Transverse colon (tissue), 4 donors: ENCODE measurements at regions not wholly inside any gene's neighbourhood (a gene's known extent, or its start where the extent isn't known, plus 50 kb on each side); places are given as distances from the start of the nearest gene placed in this dataset.

Source experiments
- DNase-seq: peaks from one replicate; pipeline ENCODE4 v3.0.0-alpha.2; 2019
- H3K27ac ChIP-seq, 4 donors: fragments of 200-600 bp; sonication (generic); 2 replicates each; pipeline ENCODE4 v1.5.1; 2016 to 2018; ENCODE audit warnings: inconsistent platforms in 4 of 4
- H3K27me3 ChIP-seq: fragments of 200-600 bp; sonication (generic); 2 replicates; pipeline ENCODE4 v1.5.1; 2017; ENCODE audit warnings: inconsistent platforms
- H3K36me3 ChIP-seq, 4 donors: fragments of 200-600 bp; sonication (generic); 2 replicates each; pipeline ENCODE4 v1.5.1; 2017 to 2019; ENCODE audit warnings: inconsistent platforms in 4 of 4
- H3K4me1 ChIP-seq, 4 donors: fragments of 200-600 bp; sonication (generic); 2 replicates each; pipeline ENCODE4 v1.5.1; 2017 to 2020; ENCODE audit warnings: inconsistent platforms in 4 of 4
- H3K4me3 ChIP-seq, 4 donors: fragments of 200-600 bp; sonication (generic); 1 replicate in 1 of 4; 2 replicates in 3 of 4; pipeline versions ENCODE4 v1.5.1 to v1.6.1; 2017 to 2019; ENCODE audit warnings: inconsistent platforms in 4 of 4
- H3K9me3 ChIP-seq, 2 donors: fragments of 200-600 bp; sonication (generic); 2 replicates each; pipeline ENCODE4 v1.5.1; 2017 to 2019; ENCODE audit warnings: inconsistent platforms in 2 of 2
- CTCF ChIP-seq, 5 experiments: fragments of 200-600 bp in 3 of 5; fragments of 450-650 bp in 2 of 5; sonication (generic) in 3 of 5; IDR thresholded peaks; 1 replicate in 2 of 5; 2 replicates in 3 of 5; pipeline ENCODE4 v1.5.1; 2016 to 2017; ENCODE audit warnings: antibody characterized with exemption in 5 of 5, inconsistent platforms in 3 of 5, mild to moderate bottlenecking in 2 of 5, moderate library complexity in 1 of 5
- EP300 ChIP-seq: sonication (generic); formaldehyde crosslinking; IDR thresholded peaks from one replicate; pipeline ENCODE4 v1.6.1; 2017; ENCODE audit warnings: antibody characterized with exemption, low read depth
- POLR2A ChIP-seq: fragments of 450-650 bp; IDR thresholded peaks from one replicate; pipeline ENCODE4 v1.6.1; 2016; ENCODE audit warnings: antibody characterized with exemption, mild to moderate bottlenecking, moderate library complexity
- POLR2AphosphoS5 ChIP-seq, 3 donors: sonication (generic); formaldehyde crosslinking; IDR thresholded peaks; one replicate each; pipeline ENCODE4 v1.6.1; 2016; ENCODE audit warnings: antibody characterized with exemption in 3 of 3
- WGBS, 2 donors: methylation state at CpG; one replicate each; pipeline ENCODE4 v1.1.5; 2018; ENCODE audit warnings: low coverage in 1 of 2; 5-methylcytosine and 5-hydroxymethylcytosine counted together
- in situ Hi-C, 4 donors: fragments of 200-750 bp; cut with MboI; loops; one replicate each; pipeline versions ENCODE4 v1.15.0 to v1.15.1; 2017; ENCODE audit warnings: low sequenced_read_pairs in 3 of 4, low pct_ligation_motif_present in 1 of 4, low pct_unique_long_range_greater_than_20kb in 1 of 4
- intact Hi-C: fragments of 100-400 bp; cut with DNase I; formaldehyde crosslinking; loops from one replicate; pipeline ENCODE4 v1.15.1; 2023; ENCODE audit warnings: low total_unique reads

GRCh38 chr17:55911186-55911585, 160.3 kb downstream of the PCTP start:
- 80% methylated on average over 3 of the region's 4 CpGs; no CpG with 5 or more reads in 1 of the 2 donors for WGBS, 2 donors
- no peak overlapping the region for H3K27ac ChIP-seq

GRCh38 chr17:55925440-55925839, 174.6 kb downstream of the PCTP start:
- Histone ChIP-seq H3K36me3 (no peaks in the 10 kb centered on the region), H3K27ac (no peak overlapping the region), H3K4me3 (no peak overlapping the region), H3K27me3 (no peaks in the 10 kb centered on the region), H3K4me1 (no peaks in the 10 kb centered on the region), H3K9me3 (no peaks in the 10 kb centered on the region)
- intact Hi-C loops (no loop called here), in situ Hi-C loops (no loop called here)
- no peak for TF ChIP-seq POLR2A
- TF ChIP-seq POLR2AphosphoS5 (IDR thresholded peaks at IDR 0.05), result no peak
- TF ChIP-seq CTCF (IDR thresholded peaks at IDR 0.05), result no peak
- no peak for TF ChIP-seq EP300
- no peak for DNase-seq
- WGBS, 2 donors, result 89 to 92% methylated on average over 1 of the region's 1 CpG

More at GRCh38 chr17:55911186-55911585, 160.3 kb downstream of the PCTP start:
- in situ Hi-C loops, result no loop called here
- DNase-seq, result no peak
- H3K27me3 ChIP-seq, result no peaks in the 10 kb centered on the region
- H3K4me1 ChIP-seq, result no peaks in the 10 kb centered on the region
- no peak for TF ChIP-seq EP300
- TF ChIP-seq POLR2A, result no peak
- no peak for TF ChIP-seq POLR2AphosphoS5 (IDR thresholded peaks at IDR 0.05)
- TF ChIP-seq CTCF (IDR thresholded peaks at IDR 0.05), result no peak
- no peaks in the 10 kb centered on the region for H3K9me3 ChIP-seq
- intact Hi-C loops, result no loop called here
- H3K4me3 ChIP-seq, result no peak overlapping the region
- H3K36me3 ChIP-seq, result no peaks in the 10 kb centered on the region

- no peak overlapping the region for H3K4me3 ChIP-seq
- intact Hi-C loops (no loop called here), in situ Hi-C loops (no loop called here)
- TF ChIP-seq POLR2A, result no peak
- no peak for TF ChIP-seq POLR2AphosphoS5 (IDR thresholded peaks at IDR 0.05)
- no peak for TF ChIP-seq EP300
- TF ChIP-seq CTCF (IDR thresholded peaks at IDR 0.05), result no peak
- DNase-seq, result no peak
- H3K36me3 ChIP-seq, result no peaks in the 10 kb centered on the region
- H3K27ac ChIP-seq, result no peak overlapping the region
- H3K9me3 ChIP-seq, result no peaks in the 10 kb centered on the region
- H3K27me3 ChIP-seq, result no peaks in the 10 kb centered on the region
- 44 to 45% methylated on average over 4 of the region's 4 CpGs for WGBS, 2 donors
- no peaks in the 10 kb centered on the region for H3K4me1 ChIP-seq
These were observed 175.6 kb downstream of the PCTP start for GRCh38 chr17:55926276-55926990.

- in situ Hi-C loops, result no loop called here
These were observed 179.5 kb downstream of the PCTP start for GRCh38 chr17:55930291-55930809.

More at GRCh38 chr17:55930291-55930809, 179.5 kb downstream of the PCTP start:
- no peak overlapping the region for H3K4me3 ChIP-seq
- intact Hi-C loops, result no loop called here
- H3K27me3 ChIP-seq, result no peaks in the 10 kb centered on the region
- H3K27ac ChIP-seq, result no peak overlapping the region
- no peaks in the 10 kb centered on the region for H3K36me3 ChIP-seq
- TF ChIP-seq POLR2A, result no peak
- no peak for TF ChIP-seq CTCF (IDR thresholded peaks at IDR 0.05)
- TF ChIP-seq EP300, result no peak
- no peak for TF ChIP-seq POLR2AphosphoS5 (IDR thresholded peaks at IDR 0.05)
- no peak for DNase-seq
- H3K9me3 ChIP-seq, result no peaks in the 10 kb centered on the region
- WGBS, 2 donors, result 89 to 92% methylated on average over 1 of the region's 1 CpG
- no peaks in the 10 kb centered on the region for H3K4me1 ChIP-seq
